ENCODE measurements at regions not wholly inside any gene's neighbourhood (a gene's known extent, or its start where the extent isn't known, plus 50 kb on each side); places are given as distances from the start of the nearest gene placed in this dataset.
A peak's percentile ranks its signal among the peaks of the same experiment; 100 is the strongest.

- no peak overlapping the region for H3K4me3 Mint-ChIP-seq
- DNase-seq, result no peak
- no peaks in the 10 kb centered on the region for H3K4me1 Mint-ChIP-seq
- H3K27me3 Mint-ChIP-seq (ENCODE audit: low read depth, poor library complexity), result peaks cover 5% of the 10 kb centered on the region
- H3K27ac Mint-ChIP-seq, result no peak overlapping the region
- TF ChIP-seq, protein P1, sequence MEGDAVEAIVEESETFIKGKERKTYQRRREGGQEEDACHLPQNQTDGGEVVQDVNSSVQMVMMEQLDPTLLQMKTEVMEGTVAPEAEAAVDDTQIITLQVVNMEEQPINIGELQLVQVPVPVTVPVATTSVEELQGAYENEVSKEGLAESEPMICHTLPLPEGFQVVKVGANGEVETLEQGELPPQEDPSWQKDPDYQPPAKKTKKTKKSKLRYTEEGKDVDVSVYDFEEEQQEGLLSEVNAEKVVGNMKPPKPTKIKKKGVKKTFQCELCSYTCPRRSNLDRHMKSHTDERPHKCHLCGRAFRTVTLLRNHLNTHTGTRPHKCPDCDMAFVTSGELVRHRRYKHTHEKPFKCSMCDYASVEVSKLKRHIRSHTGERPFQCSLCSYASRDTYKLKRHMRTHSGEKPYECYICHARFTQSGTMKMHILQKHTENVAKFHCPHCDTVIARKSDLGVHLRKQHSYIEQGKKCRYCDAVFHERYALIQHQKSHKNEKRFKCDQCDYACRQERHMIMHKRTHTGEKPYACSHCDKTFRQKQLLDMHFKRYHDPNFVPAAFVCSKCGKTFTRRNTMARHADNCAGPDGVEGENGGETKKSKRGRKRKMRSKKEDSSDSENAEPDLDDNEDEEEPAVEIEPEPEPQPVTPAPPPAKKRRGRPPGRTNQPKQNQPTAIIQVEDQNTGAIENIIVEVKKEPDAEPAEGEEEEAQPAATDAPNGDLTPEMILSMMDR (IDR thresholded peaks at IDR 0.05), result no peak
- H3K9me3 Mint-ChIP-seq, result peaks cover 18% of the 10 kb centered on the region
- peaks cover under 1% of the 10 kb centered on the region for H3K36me3 Mint-ChIP-seq (ENCODE audit: low read depth)
Observed at GRCh38 chr1:218945050-218945449, 228.6 kb upstream of the LYPLAL1 start.

GRCh38 chr1:218946147-218946546, 227.5 kb upstream of the LYPLAL1 start:
- H3K4me3 Mint-ChIP-seq, result no peak overlapping the region
- H3K27ac Mint-ChIP-seq, result no peak overlapping the region
- H3K36me3 Mint-ChIP-seq (ENCODE audit: low read depth), result no peaks in the 10 kb centered on the region
- TF ChIP-seq, protein P1 (IDR thresholded peaks at IDR 0.05), result no peak
- no peak for DNase-seq
- H3K4me1 Mint-ChIP-seq, result no peaks in the 10 kb centered on the region
- H3K9me3 Mint-ChIP-seq, result peaks cover 7% of the 10 kb centered on the region
- H3K27me3 Mint-ChIP-seq (ENCODE audit: low read depth, poor library complexity), result peaks cover 4% of the 10 kb centered on the region

GRCh38 chr1:218948446-218948845, 225.2 kb upstream of the LYPLAL1 start:
- Mint-ChIP-seq H3K9me3 (no peaks in the 10 kb centered on the region), H3K4me3 (no peak overlapping the region), H3K27me3 (ENCODE audit: low read depth, poor library complexity) (no peaks in the 10 kb centered on the region), H3K4me1 (no peaks in the 10 kb centered on the region), H3K27ac (no peak overlapping the region), H3K36me3 (ENCODE audit: low read depth) (no peaks in the 10 kb centered on the region)
- no peak for DNase-seq
- TF ChIP-seq, protein P1 (IDR thresholded peaks at IDR 0.05), result no peak

DNA sequence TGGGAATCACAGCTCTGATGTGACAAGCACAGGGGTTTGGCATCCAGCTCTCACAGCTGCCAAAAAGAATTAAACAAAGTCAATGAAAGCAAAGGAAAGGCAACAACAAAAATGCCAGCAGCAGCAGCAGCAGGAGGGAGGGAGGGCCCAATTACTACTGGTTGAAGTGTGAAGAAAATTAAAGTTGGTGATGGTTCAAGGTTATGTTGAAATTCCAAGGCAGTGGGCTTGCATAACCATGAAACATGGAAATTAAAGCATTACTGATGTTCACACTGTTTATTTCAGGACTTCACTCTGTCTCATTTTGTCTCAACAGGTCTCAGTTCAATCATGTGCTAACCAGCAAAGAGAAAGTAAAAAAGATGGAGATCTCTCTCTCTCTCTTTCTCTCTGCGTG, 220.3 kb upstream of the LYPLAL1 start:
- no peaks in the 10 kb centered on the region for H3K4me1 Mint-ChIP-seq
- H3K4me3 Mint-ChIP-seq, result no peak overlapping the region
- no peaks in the 10 kb centered on the region for H3K27me3 Mint-ChIP-seq (ENCODE audit: low read depth, poor library complexity)
- TF ChIP-seq, protein P1 (IDR thresholded peaks at IDR 0.05), result no peak
- no peaks in the 10 kb centered on the region for H3K9me3 Mint-ChIP-seq
- H3K27ac Mint-ChIP-seq, result peak overlapping the region; percentile 87
- DNase-seq, result no peak
- H3K36me3 Mint-ChIP-seq (ENCODE audit: low read depth), result no peaks in the 10 kb centered on the region

DNA sequence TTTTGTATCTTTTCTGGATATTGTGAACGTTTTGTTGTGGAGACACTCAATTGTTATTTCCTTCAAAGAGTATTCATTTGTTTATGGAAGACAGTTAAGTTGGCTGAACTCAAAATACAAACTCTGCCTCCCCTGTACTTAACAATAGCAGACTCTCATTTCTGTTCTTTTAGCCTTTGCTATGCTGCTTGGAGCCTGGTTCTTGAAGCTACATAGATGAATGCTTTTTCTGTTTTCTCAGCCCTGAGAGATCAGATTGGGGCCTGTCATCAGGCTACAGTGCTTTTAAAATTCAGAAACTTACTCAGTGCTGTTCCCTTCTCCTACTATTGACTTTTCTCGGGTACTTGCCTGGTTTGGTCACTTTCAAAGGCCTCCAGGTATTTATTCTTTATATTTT, 215.7 kb upstream of the LYPLAL1 start:
- Mint-ChIP-seq H3K27me3 (ENCODE audit: low read depth, poor library complexity) (no peaks in the 10 kb centered on the region), H3K9me3 (no peaks in the 10 kb centered on the region), H3K4me1 (no peaks in the 10 kb centered on the region), H3K27ac (no peak overlapping the region), H3K36me3 (ENCODE audit: low read depth) (no peaks in the 10 kb centered on the region), H3K4me3 (no peak overlapping the region)
- DNase-seq, result no peak
- TF ChIP-seq, protein P1 (IDR thresholded peaks at IDR 0.05), result no peak

DNA sequence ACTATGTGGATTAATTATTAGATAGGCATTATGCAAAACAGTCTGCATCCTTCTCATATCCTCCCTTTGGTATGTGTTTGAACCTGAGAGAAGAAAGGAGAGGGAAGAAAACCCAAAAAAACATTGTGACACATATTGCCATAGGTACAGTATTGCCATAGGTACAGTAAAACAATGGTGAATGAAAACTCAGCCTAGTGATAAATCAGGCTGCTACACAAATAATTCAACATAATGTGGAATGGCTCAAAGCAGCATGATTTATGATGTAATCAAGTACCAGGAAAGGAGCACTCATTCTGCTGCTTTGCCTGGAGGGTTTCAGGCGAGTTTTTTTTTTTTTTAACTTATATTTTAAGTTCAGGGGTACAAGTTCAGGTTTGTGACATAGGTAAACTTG, 213.9 kb upstream of the LYPLAL1 start:
- H3K4me3 Mint-ChIP-seq, result no peak overlapping the region
- H3K36me3 Mint-ChIP-seq (ENCODE audit: low read depth), result no peaks in the 10 kb centered on the region
- no peaks in the 10 kb centered on the region for H3K9me3 Mint-ChIP-seq
- no peak for DNase-seq
- TF ChIP-seq, protein P1 (IDR thresholded peaks at IDR 0.05), result no peak
- no peaks in the 10 kb centered on the region for H3K4me1 Mint-ChIP-seq
- H3K27me3 Mint-ChIP-seq (ENCODE audit: low read depth, poor library complexity), result peaks cover 4% of the 10 kb centered on the region
- H3K27ac Mint-ChIP-seq, result no peak overlapping the region
